ENCODE measurements at regions not wholly inside any gene's neighbourhood (a gene's known extent, or its start where the extent isn't known, plus 50 kb on each side); places are given as distances from the start of the nearest gene placed in this dataset.
"Not testable (repeated sequence)": the region's sequence is repeated elsewhere in the genome, so short reads cannot be mapped to it uniquely, and the experiment has no call there.

- no peak for DNase-seq (ENCODE audit: low read depth)
Observed at GRCh38 chr7:82562716-82563404, 119.3 kb upstream of the CACNA2D1 start.

- no peak for DNase-seq (ENCODE audit: low read depth)
Observed at GRCh38 chr7:82559193-82559805, 115.7 kb upstream of the CACNA2D1 start.

DNA sequence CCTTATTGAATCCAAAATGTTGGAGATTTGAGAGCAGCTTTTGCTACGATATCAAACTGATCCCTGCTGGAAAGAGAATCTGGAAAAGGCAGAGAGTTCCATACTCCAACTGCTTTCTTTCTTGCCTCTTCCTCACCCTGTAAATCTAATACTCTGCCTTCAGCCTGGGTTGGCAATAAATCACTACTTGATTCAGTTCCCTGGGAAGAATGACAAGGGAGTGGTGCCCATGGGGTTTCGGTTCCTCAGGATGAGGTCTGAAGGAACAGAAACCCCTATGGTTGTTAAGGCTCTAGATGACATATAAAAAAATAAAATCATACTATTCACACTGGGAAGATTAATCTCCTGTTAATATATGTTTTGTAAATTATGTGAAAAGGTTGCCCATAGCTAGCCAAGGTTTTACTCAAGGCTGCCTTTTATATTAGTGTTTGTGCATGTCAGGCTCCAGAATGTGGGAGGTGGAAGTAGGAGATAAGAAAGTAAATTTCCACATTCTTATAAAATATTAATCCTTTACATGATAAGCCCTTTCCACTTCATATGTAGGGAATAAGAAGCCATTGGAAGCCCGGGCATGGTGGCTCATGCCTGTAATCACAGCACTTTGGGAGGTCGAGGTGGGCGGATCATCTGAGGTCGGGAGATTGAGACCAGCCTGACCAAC, 106.2 kb upstream of the CACNA2D1 start:
- DNase-seq (ENCODE audit: low read depth): no peak

DNA sequence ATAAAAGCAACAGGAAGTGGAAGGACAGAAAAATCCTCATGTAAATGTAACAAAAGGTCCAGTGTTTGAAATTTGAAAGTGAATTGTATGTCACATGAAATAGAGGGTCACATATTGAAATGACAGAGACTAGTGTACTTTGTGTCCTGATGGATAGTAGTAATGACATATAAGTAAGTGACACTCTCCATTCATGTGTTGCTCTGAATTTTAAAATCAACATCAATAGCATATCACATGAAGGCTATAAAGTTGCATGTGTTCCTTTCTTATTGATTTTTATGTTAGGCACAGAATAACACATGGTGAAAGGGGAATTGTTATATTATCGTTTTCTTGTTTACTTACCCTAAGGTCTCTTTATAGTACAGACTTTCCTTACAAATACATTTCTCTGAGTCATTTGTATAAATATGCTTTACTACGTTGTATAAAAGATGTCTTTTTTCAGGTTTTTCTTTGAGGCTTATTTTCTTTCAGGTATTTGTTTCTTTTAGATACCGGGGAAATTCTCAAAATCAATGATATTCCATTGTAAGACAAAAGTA, 104.6 kb upstream of the CACNA2D1 start:
- no peak for DNase-seq (ENCODE audit: low read depth)

GRCh38 chr7:82542665-82543064, 99.1 kb upstream of the CACNA2D1 start:
- DNase-seq (ENCODE audit: low read depth): no peak

DNA sequence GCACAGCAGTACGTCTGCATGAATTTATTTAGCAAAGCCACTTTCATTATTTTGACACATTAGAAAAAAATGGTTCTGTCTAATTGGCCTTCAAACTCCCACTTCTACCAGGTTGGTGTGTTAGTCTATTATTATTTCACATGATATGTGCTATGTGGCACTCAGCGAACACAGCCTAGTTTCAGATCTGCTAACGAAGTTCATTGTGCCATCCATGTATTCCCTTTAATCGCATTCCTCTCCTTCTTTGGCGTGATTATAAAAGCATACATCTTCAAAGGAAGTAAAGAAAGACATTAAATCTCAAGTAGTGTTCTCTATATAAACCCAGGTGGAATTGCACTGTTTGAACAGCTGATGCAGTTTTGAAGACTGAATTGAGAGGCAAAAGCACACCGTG, 96.4 kb upstream of the CACNA2D1 start:
- DNase-seq (ENCODE audit: low read depth): no peak

DNA sequence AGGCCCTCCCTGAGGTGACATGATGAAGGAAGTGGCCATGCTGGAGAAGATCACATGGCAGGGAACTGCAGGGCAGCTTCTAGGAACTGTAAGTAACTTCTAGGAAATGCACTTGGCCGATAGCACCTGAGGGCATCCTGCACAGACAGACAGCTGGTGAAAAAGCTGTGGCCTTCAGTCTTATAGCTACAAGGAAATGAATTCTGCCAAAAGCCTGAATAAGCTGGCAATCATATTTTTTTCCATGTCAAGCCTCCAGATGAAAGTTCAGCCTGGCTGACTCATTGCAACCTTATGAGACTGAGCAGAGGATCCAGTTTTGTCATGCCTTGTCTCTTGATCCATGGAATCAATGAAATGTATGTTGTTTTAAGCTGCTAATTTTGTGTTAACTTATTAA, 91.1 kb upstream of the CACNA2D1 start:
- no peak for DNase-seq (ENCODE audit: low read depth)

DNA sequence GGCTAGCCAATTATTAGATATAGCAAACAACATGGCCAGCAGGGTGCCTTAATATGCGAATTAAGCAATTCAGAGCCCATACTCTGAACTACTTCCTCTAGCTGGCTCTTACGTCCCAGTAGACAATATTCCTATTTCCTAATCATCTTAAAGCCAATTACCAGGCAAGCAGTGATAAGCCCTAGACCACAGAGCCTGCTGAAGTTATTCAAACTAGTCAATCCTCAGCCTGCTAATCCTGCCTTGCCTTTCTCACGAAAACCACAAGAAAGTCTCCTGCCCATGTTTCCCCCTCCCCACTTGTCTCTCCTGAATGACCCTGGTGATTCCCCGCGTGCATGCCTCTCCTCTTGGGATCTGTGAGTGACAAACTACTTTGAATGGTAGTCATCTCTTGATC, 86.8 kb upstream of the CACNA2D1 start:
- no peak for DNase-seq (ENCODE audit: low read depth)

DNA sequence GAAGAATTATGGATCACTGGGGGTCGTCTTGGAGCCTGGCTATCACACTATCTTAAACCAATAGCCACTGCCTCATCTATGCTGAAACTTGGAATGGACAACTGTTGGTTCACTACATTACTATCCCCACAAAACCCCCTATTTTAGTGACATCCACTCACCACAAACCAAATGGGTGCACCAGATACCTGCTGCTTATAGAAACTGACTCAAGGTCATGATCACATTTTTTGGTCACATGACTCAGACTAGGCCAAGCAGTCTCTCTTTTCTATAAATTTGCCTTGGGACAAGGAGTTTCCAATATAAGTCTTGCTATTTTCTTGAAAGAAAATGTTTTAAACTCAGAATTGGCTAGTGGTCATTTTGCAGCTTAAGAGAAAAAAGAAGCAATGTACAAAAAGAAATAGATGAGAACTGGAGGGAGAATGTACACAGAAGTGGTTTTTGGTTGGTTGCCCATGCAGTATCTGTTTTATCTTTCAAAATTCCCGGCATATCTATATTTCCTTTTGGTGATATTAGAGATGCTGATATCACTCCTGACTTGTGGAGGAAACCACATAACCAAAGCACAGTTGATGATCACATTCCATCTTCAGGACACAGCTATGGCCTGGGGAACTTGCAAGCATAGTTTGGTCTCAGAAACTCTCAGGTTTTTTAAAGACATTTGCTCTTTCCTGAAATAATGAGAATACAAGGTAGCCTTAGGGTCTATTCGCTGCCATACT, 85.2 kb upstream of the CACNA2D1 start:
- no peak for DNase-seq (ENCODE audit: low read depth)

DNA sequence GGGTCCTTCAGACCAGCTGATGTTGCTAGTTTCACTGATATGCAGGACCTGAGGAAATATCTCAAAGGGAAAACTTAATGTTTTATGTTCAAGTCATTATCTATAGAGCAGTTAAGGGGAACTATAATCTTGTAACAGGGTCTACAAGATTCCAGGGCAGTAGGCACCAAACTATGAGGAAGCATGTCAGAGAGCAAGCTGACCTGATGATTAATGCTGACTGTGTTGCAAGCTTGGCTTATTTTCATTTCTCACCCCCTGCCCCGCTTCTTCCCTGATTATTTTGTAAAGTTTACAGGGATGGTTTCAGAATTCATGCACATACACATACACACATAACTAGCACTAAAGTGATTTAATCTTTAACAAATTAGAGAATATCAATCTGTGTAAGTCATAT, 84.3 kb upstream of the CACNA2D1 start:
- DNase-seq (ENCODE audit: low read depth): no peak

DNA sequence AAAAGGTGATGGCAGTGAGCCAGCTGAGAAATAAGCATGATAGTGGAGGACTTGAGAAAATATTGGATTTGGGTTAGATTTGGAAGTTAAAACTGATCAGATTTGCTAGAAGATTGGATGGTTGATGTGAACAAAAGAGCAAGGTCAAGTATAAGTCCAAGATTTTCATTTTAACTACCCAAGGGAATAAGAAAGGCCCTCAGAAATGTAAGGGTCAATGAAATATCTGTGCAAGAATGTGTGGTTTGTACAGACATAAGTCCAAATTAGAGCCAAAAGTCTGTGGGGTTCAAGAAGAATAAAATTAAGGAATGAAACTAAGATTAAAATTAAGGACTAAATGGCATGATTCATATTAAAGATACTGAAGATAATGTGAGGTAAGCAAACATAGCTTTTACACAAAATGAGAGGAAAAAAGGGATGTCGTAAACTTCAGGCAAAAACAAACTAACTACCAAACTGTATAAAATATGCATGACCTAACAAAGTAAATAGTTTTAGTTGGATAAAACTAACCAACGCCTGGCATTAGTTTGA, 78.4 kb upstream of the CACNA2D1 start:
- DNase-seq (ENCODE audit: low read depth): no peak

DNA sequence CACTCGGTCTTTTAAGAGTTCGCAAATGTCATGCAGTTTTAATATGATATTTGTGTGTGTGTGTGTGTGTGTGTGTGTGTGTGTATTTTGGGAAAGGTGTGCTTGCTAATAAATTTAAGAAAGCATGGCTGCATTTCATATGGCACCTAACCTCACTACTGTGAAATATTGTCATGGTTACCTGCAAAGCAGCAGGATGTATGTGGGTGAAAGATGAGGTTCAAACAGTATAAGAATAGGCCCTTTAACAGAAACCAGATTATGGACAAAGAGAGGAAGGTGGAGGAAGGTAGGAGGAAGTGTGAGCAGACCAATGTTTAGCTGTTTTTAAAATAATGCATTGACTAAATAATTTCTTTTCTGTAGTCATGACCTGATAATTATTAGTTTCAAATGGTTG, 73.5 kb upstream of the CACNA2D1 start:
- no peak for DNase-seq (ENCODE audit: low read depth)

GRCh38 chr7:82511542-82511941, 68.0 kb upstream of the CACNA2D1 start:
- no peak for DNase-seq (ENCODE audit: low read depth)

- no peak for DNase-seq (ENCODE audit: low read depth)
Observed at GRCh38 chr7:82507976-82508677, 64.5 kb upstream of the CACNA2D1 start.

GRCh38 chr7:82507365-82507975, 63.9 kb upstream of the CACNA2D1 start:
- DNase-seq (ENCODE audit: low read depth): no peak

DNA sequence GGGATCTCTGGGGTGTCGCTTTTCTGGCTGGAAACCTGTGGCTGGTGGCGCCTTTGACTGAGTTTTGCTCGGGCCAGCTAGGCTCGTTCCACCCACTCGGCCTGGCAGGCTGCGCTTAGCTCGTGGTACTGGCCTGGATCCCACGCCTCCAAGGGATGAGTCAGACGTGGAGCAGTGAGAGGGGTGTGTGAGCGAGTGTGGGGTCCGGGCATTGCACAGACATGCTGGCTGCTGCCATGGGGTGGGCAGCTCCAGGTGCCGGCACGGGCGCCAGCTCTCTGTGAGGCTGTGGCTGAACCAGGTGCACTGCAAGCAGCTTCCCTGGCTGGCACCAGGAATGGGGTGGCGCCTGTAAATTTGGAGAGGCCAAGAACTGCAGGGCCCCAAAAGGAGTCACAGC, 63.1 kb upstream of the CACNA2D1 start:
- no peak for DNase-seq (ENCODE audit: low read depth)

- no peak for DNase-seq (ENCODE audit: low read depth)
Observed at GRCh38 chr7:82506208-82506607, 62.6 kb upstream of the CACNA2D1 start.

GRCh38 chr7:82501346-82501745, 57.8 kb upstream of the CACNA2D1 start:
- DNase-seq (ENCODE audit: low read depth): no peak

DNA sequence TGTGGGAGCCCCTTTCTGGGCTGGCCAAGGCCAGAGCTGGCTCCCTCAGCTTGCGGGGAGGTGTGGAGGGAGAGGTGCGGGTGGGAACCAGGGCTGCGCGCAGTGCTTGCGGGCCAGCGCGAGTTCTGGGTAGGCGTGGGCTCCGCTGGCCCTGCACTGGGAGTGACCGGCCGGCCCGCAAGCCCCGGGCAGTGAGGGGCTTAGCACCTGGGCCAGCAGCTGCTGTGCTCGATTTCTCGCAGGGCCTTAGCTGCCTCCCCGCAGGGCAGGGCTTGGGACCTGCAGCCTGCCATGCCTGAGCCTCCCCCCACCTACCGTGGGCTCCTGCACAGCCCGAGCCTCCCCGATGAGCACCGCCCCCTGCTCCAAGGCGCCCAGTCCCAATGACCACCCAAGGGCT, 56.0 kb upstream of the CACNA2D1 start:
- DNase-seq (ENCODE audit: low read depth): not testable (repeated sequence)

DNA sequence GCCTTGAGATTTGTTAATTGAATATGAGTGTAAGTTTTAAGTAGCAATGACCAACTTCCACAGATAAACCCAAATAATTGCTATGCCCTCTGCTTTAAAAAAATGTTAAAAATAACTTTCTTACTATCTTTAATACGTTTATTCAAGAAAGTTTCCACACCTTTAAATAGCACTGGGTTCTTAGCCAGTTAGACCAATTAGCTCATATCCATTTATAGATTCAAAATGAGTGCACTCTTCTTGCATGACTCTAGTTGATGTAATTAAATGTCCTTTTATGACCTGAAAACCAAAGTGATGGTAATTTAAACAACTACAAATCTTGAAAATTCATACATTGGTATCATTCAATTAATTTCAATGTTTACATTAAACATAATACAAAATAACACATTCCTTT, 50.8 kb upstream of the CACNA2D1 start:
- no peak for DNase-seq (ENCODE audit: low read depth)
